CD4-positive, alpha-beta T cell treated with Interleukin-15 for 4 hours (primary cell): ENCODE measurements at regions not wholly inside any gene's neighbourhood (a gene's known extent, or its start where the extent isn't known, plus 50 kb on each side); places are given as distances from the start of the nearest gene placed in this dataset.

Source experiments
- DNase-seq: peaks from one replicate; pipeline ENCODE4 v3.0.0-alpha.2; 2020; ENCODE audit warnings: low spot score

GRCh38 chr11:79957702-79958101 lies 516.9 kb upstream of the TENM4 start:
- no peak for DNase-seq

DNA sequence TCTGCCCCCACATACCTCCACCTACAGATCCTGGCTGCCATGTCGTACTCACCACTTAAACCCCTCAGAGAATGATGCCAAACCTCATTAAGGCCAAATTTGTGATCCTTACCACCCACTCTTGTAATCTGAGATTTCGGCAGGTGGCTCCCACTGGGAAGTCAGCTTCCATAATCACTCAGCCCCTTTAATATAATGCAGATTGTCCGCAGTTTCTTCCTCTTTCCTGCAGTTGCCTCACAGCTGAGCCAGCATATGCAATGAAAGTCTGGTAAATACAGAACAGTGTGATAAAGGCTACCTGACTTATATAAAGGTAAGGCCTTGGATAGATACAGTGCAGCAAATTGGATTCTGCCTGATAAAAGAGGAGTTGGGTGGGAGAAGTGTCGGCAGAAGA lies 515.2 kb upstream of the TENM4 start:
- DNase-seq, result no peak

DNA sequence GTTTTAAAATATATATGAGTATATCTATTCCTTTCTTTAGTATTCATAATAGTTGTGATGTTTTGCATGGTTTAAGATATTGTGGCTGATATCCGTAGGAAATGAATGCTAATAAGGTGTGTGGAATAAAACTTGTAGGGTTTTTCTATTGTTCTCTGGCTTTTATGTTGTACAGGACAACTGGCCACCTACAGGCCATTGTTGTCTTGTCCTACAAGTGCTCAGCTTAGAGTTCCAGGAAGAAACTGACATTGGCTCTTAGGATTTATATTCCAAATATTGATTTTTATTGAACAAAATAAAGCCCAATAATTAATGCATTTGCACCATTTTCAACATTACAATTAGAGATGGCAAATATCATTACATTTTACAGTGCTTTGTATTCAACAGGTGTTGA lies 512.8 kb upstream of the TENM4 start:
- DNase-seq, result no peak

- no peak for DNase-seq
These were observed 509.9 kb upstream of the TENM4 start for GRCh38 chr11:79950741-79951140.

DNA sequence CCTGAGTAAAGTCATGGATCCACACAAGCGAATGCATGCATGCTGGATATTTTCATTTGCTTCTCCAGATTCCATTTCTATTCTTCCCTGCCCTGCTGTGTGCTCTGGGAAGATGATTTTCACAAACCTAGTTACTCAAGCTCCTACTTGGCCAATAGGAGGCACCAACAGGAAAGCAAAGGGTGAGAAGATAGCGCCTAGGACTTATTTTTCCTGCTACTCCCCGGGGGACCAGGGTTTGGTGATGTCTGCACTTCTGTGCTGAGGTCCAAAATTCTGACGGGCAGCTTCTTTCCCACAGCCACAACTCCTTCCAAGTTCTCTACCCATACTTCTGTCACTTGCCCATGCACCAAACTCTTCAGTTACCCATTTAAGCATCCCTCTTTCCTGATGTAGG lies 509.3 kb upstream of the TENM4 start:
- DNase-seq, result no peak

- DNase-seq, result no peak
These were observed 508.7 kb upstream of the TENM4 start for GRCh38 chr11:79949574-79949973.

DNA sequence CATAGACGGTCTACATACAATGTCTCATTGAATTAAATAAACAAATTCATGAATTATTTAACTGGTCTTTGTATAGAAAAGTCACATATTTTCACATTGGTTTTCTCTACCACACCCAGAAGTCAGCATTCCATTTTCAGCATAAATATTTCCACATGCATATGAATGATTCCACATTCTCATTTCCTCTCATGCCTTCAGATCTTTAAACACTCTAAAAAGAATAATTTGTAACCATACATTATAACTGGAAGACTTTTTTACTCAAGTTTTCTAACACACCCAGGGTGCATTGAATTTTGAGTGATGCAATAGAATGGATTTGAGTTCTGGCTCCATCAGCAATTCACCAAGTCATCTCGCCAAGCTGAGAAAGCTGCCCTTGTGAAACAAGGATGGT lies 501.8 kb upstream of the TENM4 start:
- no peak for DNase-seq

GRCh38 chr11:79942090-79942489 lies 501.3 kb upstream of the TENM4 start:
- DNase-seq, result no peak

DNA sequence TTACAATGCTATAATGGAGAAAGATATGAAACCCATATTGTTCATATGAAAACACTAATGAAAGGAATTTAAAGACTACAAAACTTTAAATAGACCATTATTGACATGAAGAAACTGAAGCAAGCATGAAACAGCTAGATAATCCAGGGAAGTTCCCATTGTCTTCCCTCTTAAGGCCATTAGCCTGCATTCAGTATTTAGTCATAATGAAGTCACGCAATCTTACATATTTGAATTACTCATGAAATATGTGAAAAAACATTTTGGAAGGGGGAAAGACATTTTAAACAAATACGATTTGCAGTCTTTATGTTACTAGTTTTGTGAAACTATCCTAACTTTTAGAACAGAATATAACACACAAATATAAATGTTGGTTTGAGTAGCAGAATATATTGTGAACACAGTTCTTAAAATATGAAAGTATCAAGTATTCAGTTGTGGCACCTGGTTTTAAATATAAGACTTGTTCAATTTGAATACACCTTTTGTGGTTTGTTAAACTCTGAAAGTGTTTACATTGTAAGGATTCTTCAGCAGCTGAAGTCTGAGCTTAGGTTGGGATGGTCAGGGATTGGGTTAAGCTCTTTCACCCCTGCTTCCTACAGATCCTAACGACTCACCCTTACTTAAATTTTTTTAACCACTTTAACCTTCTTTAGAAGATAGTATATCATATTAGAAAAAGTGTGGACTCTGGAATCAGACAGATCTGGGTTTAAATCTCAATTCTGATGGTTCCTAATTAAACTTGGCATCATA lies 500.3 kb upstream of the TENM4 start:
- DNase-seq, result no peak

GRCh38 chr11:79940165-79940564 lies 499.3 kb upstream of the TENM4 start:
- no peak for DNase-seq

DNA sequence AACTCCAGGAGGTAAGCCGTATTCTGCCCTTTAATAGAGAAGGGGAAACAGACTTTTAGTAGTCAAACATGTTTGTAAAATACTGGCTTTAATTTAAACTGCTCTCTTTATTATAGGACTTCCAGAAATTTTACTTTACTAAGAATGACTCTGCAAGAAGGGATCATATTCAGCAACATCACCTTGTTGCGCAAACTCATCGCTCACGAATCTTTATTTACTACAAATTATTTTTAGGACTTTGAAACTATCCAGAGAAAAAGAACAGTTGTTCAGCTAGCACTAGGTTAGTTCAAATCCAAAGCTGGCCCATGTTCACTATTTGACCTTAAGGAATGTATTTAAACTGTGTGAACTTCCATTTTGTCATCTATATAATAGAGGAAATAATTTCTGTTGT lies 498.3 kb upstream of the TENM4 start:
- no peak for DNase-seq

DNA sequence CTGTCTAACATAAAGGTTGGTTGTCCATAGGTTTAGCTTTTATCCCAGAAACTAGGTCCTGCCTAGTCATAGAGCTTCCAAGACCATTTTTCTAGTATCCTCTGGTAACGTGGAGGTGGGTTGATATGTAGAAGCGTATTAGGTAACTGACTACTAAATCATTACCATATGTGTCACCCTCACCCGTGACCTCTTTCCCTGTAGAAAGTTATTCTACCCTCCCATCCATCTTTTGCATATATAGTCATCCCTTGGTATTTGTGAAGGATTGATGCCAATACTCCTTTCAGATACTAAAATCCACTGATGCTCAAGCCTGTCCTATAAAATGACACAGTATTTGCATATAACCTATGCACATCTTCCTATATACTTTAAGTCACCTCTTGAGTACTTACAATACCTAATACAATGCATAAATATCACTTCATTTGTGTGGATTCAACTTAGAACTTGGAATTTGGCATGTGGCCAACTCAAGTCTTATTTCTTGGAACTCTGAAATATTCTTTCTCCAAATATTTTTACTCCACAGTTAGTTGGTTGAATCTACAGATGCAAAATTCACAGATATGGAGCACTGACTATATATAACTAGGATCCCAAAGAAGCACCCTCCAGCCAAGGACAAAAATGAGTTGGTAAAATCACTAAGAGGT lies 497.0 kb upstream of the TENM4 start:
- DNase-seq, result no peak

DNA sequence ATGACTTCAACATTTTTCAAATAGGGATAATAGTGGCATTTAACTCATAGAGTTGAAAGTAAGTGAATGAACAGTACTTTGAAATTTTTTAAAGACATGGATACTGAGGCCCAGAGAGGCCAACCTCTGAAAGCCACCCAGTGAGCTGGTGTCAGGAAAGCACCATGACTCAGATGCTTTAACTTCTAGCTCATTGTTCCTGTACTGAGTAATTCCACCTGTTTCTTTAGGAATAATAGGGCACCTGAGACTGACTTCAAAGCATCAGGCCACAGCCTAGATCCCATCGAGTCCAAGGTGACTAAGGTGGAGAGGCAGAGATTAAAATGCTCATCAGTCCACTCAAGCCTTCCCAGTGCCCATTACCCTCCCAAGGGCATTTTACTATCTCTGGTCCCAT lies 491.8 kb upstream of the TENM4 start:
- no peak for DNase-seq

DNA sequence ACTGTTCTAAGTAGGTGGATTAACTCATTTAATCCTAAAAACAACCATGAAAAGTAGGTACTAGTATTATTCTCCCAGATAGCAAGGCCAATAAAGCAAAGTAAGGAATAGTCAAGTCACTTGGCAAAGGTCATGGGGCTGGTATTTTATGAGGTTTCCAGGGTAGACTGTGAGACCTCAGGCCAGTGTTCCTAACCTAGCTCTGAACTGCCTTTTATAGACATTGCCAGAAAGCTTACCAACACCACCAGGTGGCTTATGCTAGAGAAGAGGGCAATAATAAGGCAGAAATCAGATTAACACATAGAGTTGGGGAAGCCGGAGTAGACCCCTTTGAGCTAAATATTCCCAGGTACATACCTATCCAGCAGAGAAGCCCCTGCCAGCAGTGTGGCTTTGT lies 490.9 kb upstream of the TENM4 start:
- DNase-seq, result no peak

- DNase-seq, result no peak
These were observed 485.9 kb upstream of the TENM4 start for GRCh38 chr11:79926707-79927106.

DNA sequence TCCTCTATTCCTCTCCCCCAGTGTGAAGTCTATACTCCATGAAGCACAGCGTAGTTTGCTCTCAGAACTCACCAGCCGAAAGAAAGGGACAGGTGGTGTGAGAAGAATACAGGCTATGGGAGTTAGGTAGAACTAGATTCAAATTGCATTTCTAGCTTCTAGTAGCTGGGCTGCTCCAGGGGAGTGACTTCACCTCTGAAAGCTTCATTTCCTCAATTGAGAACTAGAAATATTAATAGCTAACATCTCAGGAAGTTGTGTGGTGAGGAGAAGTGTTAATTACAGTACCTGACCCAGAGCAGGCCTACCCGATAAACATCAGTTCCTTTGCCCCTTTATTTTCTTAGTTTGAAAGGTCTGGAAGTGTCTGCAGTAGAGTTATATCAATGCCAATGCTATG lies 484.7 kb upstream of the TENM4 start:
- no peak for DNase-seq

DNA sequence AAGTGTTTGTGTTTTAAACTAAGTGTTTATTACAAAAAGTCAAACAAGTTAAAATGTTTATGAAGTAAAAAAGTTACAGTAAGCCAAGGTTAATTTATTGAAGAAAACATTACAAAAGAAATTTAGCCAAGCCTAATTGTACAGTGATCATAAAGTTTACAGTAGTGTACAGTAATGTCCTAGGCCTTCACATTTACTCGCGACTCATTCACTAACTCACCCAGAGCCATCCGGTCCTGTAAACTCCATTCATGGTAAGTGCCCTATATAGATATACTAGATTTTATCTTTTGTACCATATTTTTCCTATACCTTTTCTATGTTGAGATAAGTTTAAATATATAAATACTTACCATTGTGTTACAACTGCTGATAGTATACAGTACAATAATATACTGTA lies 481.8 kb upstream of the TENM4 start:
- DNase-seq, result no peak

GRCh38 chr11:79920480-79920879 lies 479.6 kb upstream of the TENM4 start:
- no peak for DNase-seq

DNA sequence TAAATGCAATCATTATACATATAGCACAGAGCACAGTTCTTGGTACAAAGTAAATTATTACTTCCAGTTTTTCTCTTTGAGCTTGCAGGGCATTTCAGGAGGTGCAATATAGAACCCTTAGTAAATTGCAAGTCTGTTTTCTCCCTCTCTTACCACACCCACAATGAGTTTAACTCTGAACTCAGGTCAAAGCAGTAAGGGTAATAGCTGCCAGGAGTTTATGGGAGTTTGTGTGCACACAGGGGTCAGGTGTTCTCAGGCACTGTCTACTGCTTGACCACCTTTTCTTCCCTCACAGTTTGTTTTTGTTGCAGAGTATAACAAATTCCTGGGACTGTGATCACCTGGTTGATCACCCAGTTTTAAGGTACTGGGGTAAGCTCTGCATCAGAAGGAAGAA lies 478.5 kb upstream of the TENM4 start:
- no peak for DNase-seq

DNA sequence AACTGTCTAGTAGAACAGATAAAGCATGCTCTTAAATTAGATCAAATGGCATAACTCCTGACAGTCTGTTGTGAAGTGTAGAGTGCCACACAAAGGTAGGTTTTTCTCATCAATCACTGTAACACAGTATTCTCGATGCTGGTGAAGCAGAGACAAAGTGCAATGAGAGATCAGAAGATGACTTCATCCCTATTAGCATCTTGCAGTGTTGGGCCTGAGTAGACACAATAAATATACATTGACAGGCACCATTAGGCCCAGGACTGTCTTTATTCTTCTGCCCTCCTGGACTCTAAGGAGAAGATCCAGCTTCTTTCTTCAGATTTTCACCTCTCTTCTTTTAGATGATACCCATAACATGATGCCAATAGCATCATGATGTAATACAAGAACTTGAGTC lies 478.0 kb upstream of the TENM4 start:
- DNase-seq, result no peak

DNA sequence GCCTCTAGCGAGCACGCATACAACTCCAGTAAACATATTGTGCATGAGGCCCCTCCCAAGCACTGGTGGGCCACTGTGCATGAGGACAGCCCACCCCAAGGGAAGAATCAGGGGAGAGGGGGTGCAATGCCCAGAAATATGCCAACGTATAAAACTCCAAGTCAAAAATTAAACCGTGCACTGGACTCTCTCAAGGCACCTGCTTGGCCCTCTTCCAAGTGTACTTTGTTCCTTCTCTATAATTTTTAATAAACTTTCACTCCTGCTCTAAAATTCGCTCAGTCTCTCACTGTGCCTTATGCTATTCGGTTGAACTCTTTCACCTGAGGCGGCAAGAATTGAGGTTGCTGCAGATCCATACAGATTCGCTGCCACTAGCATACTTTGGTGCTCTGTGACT lies 465.3 kb upstream of the TENM4 start:
- DNase-seq, result no peak

- DNase-seq, result no peak
These were observed 461.7 kb upstream of the TENM4 start for GRCh38 chr11:79902493-79902892.

DNA sequence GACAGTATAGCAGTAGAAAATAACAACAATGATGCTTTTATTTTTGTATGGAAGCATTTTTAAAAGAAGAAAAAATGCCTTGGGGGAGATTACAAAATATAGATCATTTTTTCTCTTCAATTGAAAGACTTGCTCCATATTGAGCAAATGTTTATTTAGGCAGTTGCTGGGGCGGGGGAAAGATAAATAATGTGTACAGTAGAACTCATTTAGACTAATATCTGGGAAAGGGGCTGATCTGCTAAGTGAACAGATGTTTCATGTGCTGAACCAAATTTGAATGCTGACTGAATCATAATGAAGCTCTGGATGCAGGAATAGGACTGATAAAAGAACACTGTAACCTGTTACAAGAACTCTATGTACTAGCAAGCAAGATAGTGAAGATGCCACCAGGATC lies 457.1 kb upstream of the TENM4 start:
- DNase-seq, result no peak

- DNase-seq, result no peak
These were observed 455.4 kb upstream of the TENM4 start for GRCh38 chr11:79896258-79896657.
